Non-pigmented ciliary epithelial cell (primary cell): ENCODE measurements at regions not wholly inside any gene's neighbourhood (a gene's known extent, or its start where the extent isn't known, plus 50 kb on each side); places are given as distances from the start of the nearest gene placed in this dataset.
"Not testable (repeated sequence)": the region's sequence is repeated elsewhere in the genome, so short reads cannot be mapped to it uniquely, and the experiment has no call there.

Experiments used
- DNase-seq: peaks from one replicate; pipeline ENCODE4 v3.0.0-alpha.2; 2010; ENCODE audit warnings: low read depth

DNA sequence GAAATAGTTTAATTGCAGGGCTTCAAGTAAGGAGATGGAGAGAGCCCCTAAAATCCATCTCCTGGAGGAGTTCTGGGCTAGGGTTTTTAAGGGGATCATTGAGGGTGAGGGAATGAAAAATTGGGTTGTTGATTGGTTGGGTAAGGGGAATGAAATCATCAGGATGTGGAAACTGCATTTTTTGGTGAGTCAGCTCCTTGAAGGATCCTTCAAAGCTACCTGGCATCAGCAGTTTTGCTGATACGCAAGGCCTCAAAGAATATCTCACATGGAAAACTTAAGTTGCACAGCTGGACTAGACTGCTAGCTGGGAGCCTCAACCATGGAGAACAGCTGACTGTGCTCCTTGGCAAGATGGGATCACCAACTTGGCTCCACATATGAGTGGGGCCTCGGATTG lies 136.7 kb downstream of the FGF10 start:
- DNase-seq, result no peak

DNA sequence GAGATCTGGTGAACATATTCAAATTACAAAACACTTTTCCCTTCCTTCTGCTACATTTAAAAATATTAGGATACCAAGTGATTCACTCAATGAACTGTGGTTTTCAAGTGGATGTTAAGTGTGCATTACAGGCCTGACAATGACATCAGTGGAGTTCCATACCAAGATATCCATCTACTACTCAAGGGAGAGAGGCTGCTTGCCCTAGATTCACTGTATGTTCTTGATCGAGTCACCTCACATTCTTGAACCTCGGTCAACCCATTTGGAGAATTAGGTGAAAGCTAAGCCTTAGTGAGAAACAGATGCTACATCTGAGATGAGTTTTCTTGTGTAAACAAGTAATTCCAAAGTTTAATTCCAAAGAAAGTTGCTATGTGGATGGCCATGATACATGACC lies 142.2 kb downstream of the FGF10 start:
- DNase-seq, result no peak

DNA sequence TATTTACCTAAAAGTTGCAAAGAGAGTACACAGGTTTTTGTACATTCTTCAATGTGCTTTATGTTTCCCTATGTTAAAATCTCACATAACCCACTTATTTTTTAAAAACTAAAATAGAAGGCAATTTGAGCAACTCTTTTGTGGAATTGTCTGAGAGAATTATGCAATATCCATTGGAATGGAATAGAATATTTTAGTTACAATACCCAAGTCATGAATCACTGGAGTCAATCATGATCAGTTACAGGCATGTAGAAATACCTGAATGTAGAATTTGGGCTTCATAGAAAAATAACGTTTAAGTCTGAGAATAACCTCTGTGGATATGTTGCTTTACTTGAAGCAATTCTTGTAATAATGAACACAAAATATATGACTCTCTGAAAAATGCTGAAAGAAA lies 143.3 kb downstream of the FGF10 start:
- no peak for DNase-seq

DNA sequence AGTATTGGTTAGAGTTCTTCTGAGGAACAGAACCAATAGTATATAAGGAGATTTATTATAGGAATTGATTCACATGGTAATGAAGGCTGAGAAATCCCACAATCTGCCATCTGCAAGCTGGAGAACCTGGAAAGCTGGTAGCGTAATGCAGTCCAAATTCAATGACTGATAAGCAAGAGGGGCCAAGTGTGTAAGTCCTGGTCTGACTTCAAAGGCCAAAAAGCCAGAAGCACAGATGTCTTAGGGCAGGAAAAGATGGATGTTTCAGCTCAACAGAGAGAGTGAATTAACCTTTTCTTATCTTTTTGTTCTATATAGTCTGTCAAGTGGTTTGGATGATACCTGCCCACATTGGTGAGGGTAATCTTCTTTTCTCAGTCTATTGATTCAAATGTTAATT lies 146.4 kb downstream of the FGF10 start:
- DNase-seq, result no peak

- no peak for DNase-seq
These were observed 153.2 kb downstream of the FGF10 start for GRCh38 chr5:44236040-44236439.

DNA sequence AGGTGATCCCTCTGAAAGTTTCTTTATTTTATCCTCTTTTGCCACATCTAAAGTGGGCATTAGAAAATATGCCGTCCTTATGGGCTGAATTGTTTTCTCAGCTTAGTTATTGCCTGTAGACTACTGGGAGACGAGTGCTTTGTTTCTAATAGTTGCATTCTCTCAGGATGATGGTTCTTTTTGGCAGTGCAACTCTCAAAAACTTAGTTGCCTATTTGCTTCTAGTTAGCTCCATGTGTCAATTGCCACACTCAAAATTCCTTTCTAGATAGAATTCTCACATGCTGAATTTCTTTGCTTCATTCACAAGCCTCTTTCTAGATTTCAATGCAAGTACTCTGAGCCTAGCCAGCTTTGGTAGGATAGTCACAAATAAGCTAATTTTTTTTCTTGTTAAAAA lies 155.5 kb downstream of the FGF10 start:
- DNase-seq, result no peak

DNA sequence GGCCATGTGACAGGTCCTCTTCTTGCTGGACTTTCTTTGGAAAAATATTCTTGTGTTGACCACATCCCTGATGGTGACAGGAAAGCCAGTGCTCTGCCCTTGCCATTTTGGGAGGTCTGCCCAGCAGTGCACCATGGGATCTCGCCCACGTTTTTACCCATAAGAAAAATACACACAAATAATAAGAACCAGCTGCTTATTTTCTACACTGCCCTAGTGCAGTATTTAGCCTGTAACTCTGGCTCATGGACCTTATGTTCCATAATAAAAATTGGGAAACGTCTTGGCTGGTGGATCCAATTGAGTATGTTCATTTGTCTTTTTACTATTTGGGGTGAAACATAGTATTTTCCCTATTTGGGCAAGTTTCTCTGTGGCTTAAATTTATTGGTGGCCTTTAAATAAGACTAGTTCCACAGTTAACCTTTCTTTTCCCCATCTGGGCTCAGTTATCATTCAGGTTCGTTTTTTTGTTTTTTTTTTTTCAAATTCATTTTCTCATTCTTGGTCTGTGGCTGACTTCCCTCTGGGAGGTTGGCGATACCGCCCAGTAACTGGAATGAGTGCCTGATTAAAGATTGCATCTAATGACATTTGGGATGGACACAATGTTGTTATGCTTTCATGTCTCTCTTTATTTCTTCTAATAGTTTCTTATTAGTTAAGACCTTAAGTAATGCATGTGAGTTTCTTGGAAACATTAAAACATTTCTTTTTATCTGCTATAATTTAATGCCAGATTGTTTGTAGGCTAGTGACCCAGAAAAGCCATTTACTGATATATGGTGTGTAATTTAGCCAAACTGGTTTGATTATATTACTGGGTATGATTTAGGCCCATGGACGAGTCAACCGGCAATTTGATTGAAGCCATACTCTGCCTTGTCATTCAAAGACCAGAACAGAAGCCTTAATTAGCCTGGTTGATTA lies 163.7 kb downstream of the FGF10 start:
- no peak for DNase-seq

DNA sequence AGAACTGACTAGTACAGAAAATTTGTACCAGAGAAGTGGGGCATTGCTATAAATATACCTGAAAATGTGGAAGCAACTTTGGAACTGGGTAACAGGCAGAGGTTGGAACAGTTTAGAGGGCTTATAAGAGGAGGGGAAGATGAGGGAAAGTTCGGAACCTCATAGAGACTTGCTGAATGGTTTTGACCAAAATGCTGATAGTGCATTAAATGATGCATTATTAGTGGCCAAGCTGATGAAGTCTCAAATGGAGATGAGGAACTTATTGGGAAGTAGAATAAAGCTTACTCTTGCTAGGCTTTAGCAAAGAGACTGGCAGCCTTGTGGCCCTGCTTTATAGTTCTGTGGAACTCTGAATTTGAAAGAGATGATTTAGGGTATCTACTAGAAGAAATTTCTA lies 189.8 kb downstream of the FGF10 start:
- no peak for DNase-seq

GRCh38 chr5:44189255-44189654 lies 200.0 kb downstream of the FGF10 start:
- DNase-seq, result no peak

DNA sequence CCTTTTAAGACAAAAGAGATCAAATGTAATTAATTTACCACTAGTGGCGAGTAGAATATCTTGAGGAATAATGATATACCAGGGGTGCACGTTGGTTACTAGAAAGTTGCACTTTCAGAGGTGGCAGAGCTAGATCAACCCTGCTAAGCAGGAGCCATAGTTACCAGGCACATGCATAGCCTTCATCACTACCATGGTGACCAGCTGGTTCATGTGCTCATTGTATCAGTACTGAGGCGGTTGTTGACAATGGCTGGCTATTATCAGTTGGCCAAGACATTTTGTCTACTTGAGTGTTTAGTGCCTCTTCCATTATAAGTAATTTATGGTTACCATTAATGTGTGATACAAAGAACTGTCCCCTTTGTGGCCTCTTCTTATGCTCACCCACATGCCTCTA lies 201.2 kb downstream of the FGF10 start:
- DNase-seq, result no peak

GRCh38 chr5:44183753-44184152 lies 205.5 kb downstream of the FGF10 start:
- DNase-seq, result no peak

DNA sequence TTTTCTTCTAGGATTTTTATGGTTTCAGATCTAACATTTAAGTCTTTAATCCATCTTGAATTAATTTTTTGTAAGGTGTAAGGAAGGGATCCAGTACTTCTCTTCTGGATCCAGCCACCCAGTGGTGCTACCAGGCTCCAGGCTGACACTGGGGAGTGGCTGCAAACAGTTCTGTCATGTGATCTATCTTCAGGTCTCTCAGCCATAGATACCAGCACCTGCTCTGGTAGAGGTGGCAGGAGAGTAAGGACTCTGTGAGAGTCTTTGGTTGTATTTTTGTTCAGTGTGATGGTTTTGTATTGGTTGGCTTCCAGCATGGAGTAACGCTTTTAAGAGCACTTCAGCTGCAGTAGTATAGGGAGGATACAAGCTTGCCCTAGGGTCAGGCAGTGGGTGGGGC lies 205.9 kb downstream of the FGF10 start:
- DNase-seq, result no peak

DNA sequence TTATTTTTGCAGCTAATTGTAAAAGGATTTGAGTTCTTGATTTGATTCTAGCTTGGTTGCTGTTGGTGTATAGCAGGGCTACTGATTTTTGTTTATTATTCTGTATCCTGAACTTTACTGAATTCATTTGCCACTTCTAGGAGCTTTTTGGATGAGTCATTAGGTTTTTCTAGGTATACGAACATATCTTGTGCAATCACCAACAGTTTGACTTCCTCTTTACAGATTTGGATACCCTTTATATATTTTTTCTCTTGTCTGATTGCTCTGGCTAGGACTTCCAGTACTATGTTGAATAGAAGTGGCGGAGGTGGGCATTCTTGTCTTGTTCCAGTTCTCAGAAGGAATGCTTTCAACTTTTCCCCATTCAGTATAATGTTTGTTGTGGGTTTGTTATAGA lies 210.8 kb downstream of the FGF10 start:
- DNase-seq, result no peak

DNA sequence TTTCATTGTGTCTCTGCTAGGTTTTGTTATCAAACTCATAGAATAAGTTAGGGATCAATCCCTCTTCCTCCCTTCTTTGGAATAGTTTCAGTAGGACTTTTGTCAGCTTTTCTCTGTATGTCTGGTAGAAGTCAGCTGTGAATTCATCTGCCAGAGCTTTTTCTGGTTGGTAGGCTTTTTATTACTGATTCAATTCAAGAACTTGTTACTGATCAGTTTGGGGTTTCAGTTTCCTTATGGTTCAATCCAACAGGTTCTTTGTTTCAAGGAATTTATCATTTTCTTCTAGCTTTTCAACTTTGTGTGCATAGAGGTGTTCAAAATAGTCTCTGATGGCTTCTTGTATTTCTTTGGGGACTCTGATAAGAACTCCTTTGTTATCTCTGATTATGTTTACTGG lies 221.7 kb downstream of the FGF10 start:
- DNase-seq, result no peak

- no peak for DNase-seq
These were observed 228.9 kb downstream of the FGF10 start for GRCh38 chr5:44160369-44160768.

- no peak for DNase-seq
These were observed 239.0 kb downstream of the FGF10 start for GRCh38 chr5:44150075-44150723.

DNA sequence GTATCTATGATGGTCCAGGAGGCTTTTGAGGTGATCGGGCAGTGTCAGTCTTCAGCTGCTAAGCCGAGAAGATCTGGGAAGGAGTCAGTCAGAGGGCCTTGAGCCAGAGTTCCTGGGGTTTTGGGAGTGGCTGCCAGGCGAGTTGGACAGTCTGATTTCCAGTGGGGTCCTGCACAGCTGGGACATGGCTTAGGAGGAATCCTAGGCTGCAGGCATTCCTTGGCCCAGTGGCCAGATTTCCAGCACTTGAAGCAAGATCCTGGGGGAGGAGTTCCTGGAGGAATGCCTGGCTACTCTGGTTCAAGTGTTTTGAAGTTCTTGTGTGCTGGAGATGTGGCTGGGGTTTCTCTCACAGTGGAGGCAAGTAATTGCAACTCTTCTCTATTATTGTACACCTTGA lies 271.3 kb downstream of the FGF10 start:
- not testable (repeated sequence) for DNase-seq

GRCh38 chr5:44108232-44108631 lies 281.0 kb downstream of the FGF10 start:
- DNase-seq, result not testable (repeated sequence)

- no peak for DNase-seq
These were observed 289.6 kb downstream of the FGF10 start for GRCh38 chr5:44099643-44100042.

DNA sequence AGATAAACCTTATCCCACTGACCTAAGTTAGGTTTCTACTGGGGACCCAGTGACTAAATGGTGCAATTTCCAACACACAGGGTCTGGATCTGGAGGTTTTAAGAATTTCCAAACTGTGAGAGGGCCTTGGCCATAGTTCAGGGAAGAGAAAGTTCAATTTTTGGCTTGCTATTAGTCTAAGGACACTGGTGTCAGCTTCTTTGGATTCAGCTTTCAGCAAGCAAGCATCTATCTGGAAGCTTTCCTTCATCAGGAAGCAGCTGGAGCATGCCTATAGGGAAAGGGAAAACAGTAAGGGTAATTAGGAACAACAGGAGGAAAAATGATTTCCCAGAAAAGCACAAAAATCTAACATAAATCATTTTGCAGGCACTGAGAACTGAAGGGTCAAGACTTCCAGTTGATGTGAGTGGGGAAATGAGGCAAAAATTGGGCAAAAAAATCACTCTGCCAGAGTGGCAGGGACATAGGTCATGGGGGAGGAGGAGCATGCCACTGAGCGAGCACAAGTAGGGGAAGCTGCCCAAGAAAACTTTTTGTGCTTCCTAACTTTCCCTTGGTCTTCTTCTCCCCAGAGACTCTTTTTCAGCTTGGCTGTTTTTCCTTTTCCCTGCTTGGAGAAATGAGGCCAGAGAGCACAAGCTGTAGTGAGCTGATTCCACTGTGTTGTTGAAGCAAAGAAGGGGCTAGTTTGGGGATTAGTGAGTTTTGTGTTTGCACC lies 299.6 kb downstream of the FGF10 start:
- DNase-seq, result no peak

- DNase-seq, result no peak
These were observed 304.1 kb downstream of the FGF10 start for GRCh38 chr5:44085083-44085482.

DNA sequence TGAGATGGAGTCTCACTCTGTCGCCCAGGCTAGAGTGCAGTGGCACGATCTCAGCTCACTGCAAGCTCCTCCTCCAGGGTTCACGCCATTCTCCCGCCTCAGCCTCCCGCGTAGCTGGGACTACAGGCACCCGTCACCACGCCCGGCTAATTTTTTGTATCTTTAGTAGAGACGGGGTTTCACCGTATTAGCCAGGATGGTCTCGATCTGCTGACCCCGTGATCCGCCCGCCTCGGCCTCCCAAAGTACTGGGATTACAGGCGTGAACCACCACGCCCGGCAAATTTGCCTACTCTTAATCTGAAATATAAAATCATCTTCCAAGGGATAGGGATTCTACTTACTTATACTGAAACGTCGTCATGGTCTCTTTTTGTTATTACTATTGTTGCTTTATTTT lies 314.7 kb downstream of the FGF10 start:
- not testable (repeated sequence) for DNase-seq

DNA sequence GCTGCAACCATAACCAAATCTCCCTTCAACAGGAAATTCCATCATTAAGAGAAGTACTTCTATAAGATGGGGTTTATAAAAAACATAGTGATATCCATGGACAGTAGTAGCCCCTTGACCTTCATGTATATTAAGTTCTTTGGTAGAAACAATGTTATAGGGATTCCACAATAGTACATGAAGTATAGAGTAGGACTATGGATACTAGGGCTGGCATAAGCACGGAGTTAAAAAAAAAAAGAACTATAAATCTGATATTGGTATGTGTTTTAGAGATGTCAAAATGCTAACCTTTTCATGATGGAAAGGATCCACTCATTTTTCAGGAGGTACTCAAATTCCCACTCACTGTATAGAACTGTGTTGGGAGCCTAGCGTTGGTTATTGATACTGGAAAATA lies 337.6 kb downstream of the FGF10 start:
- no peak for DNase-seq
